SK-N-SH (cell line): ENCODE measurements at regions not wholly inside any gene's neighbourhood (a gene's known extent, or its start where the extent isn't known, plus 50 kb on each side); places are given as distances from the start of the nearest gene placed in this dataset.

Source experiments
- CTCF ChIA-PET: fragments of 300-600, 350-600 bp; formaldehyde crosslinking; extraction: SDS; loops from one replicate; lab custom pipeline; 2021; lab: Yijun Ruan, JAX
- POLR2A ChIA-PET: fragments of 350-600 bp; sonication (Branson Sonifier 250); formaldehyde crosslinking; extraction: SDS; loops from one replicate; lab custom pipeline; 2020; ENCODE audit warnings: antibody characterized with exemption, inconsistent platforms; lab: Yijun Ruan, JAX
- DNase-seq: peaks from one replicate; pipeline ENCODE4 v3.0.0; 2012
- H2AFZ ChIP-seq: fragments of 200-600 bp; sonication (generic); 2 replicates; pipeline ENCODE4 v1.8.1; 2016; ENCODE audit warnings: antibody characterized with exemption, mild to moderate bottlenecking, low read depth
- H3F3A ChIP-seq: fragments of 200-600 bp; sonication (generic); replicated peaks from 2 replicates; pipeline ENCODE3; 2016; ENCODE audit warnings: antibody characterized with exemption, mild to moderate bottlenecking; ENCODE audit not compliant: insufficient read depth
- H3K27ac ChIP-seq, 2 experiments: fragments of 200-500 bp in 1 of 2; fragments of 200-600 bp in 1 of 2; sonication (Bioruptor generic) in 1 of 2; sonication (generic), shearing (Covaris generic) in 1 of 2; 2 replicates each; pipeline versions ENCODE4 v1.5.1 to v1.6.1; 2014 to 2016; ENCODE audit warnings: low read depth in 2 of 2, inconsistent platforms in 1 of 2, low read length in 1 of 2, mild to moderate bottlenecking in 1 of 2, mixed read lengths in 1 of 2
- H3K27me3 ChIP-seq: fragments of 200-600 bp; sonication (generic), shearing (Covaris generic); 2 replicates; pipeline ENCODE4 v1.6.1; 2016; ENCODE audit warnings: mixed run types; ENCODE audit not compliant: insufficient read depth
- H3K36me3 ChIP-seq, 2 experiments: fragments of 200-500 bp in 1 of 2; fragments of 200-600 bp in 1 of 2; sonication (Bioruptor generic) in 1 of 2; sonication (generic) in 1 of 2; replicated peaks in 1 of 2; 2 replicates each; pipeline versions ENCODE3 to v1.5.1; 2014 to 2016; ENCODE audit warnings: low read length in 1 of 2, mild to moderate bottlenecking in 1 of 2; ENCODE audit not compliant: insufficient read depth in 2 of 2, control insufficient read depth in 1 of 2
- H3K4me1 ChIP-seq, 2 experiments: fragments of 200-500 bp in 1 of 2; fragments of 200-600 bp in 1 of 2; sonication (Bioruptor generic) in 1 of 2; sonication (generic), shearing (Covaris generic) in 1 of 2; 2 replicates each; pipeline versions ENCODE4 v1.5.1 to v1.6.1; 2014 to 2016; ENCODE audit warnings: low read depth in 1 of 2, low read length in 1 of 2, mixed run types in 1 of 2; ENCODE audit not compliant: insufficient read depth in 2 of 2, control insufficient read depth in 1 of 2
- H3K4me2 ChIP-seq: fragments of 200-600 bp; sonication (generic), shearing (Covaris generic); 2 replicates; pipeline ENCODE4 v1.6.1; 2017; ENCODE audit warnings: mixed run types
- H3K4me3 ChIP-seq, 2 experiments: fragments of 200-500 bp in 1 of 2; fragments of 200-600 bp in 1 of 2; sonication (Bioruptor generic) in 1 of 2; sonication (generic), shearing (Covaris generic) in 1 of 2; 2 replicates each; pipeline versions ENCODE4 v1.5.1 to v1.8.1; 2014 to 2016; ENCODE audit warnings: low read depth in 2 of 2, inconsistent platforms in 1 of 2, low read length in 1 of 2, mild to moderate bottlenecking in 1 of 2, mixed read lengths in 1 of 2, moderate library complexity in 1 of 2
- H3K79me2 ChIP-seq: fragments of 200-600 bp; sonication (generic); 2 replicates; pipeline ENCODE4 v1.8.1; 2017; ENCODE audit warnings: mild to moderate bottlenecking; ENCODE audit not compliant: insufficient read depth
- H3K9ac ChIP-seq: fragments of 200-600 bp; sonication (generic); 2 replicates; pipeline ENCODE4 v1.6.1; 2017; ENCODE audit warnings: mixed run types
- H3K9me2 ChIP-seq: fragments of 200-600 bp; sonication (generic); 2 replicates; pipeline ENCODE4 v1.6.1; 2017; ENCODE audit warnings: mixed run types
- H3K9me3 ChIP-seq: fragments of 200-600 bp; sonication (generic); 2 replicates; pipeline ENCODE4 v1.6.1; 2017; ENCODE audit warnings: mixed run types, mild to moderate bottlenecking, moderate library complexity
- H4K20me1 ChIP-seq: fragments of 200-600 bp; sonication (generic); 2 replicates; pipeline ENCODE4 v1.6.1; 2017; ENCODE audit warnings: mild to moderate bottlenecking, mixed run types; ENCODE audit not compliant: insufficient read depth
- CHD2 ChIP-seq: fragments of 150-350 bp; IDR thresholded peaks from 2 replicates; pipeline ENCODE4 v1.6.1; 2018; ENCODE audit warnings: low read length; ENCODE audit not compliant: partially characterized antibody
- CTCF ChIP-seq: fragments of 200-600 bp; sonication (generic); IDR thresholded peaks from 2 replicates; pipeline ENCODE4 v1.6.1; 2017; ENCODE audit warnings: antibody characterized with exemption, mild to moderate bottlenecking, moderate library complexity
- FOSL2 ChIP-seq: IDR thresholded peaks from 2 replicates; pipeline ENCODE4 v1.4.0; 2012; ENCODE audit warnings: low read depth, mild to moderate bottlenecking, moderate library complexity, borderline replicate concordance
- FOXJ3 ChIP-seq: sonication (generic); formaldehyde crosslinking; IDR thresholded peaks from 2 replicates; pipeline ENCODE4 v1.5.1; 2020; ENCODE audit warnings: mild to moderate bottlenecking, missing genetic modification reagents
- FOXM1 ChIP-seq: IDR thresholded peaks from 2 replicates; pipeline ENCODE4 v1.4.0; 2012; ENCODE audit warnings: low read depth, mild to moderate bottlenecking
- GATA2 ChIP-seq: sonication (generic); formaldehyde crosslinking; IDR thresholded peaks from 2 replicates; pipeline ENCODE4 v1.5.0; 2020; ENCODE audit warnings: mild to moderate bottlenecking, missing genetic modification reagents
- IRF3 ChIP-seq: fragments of 150-350 bp; IDR thresholded peaks from 2 replicates; pipeline ENCODE4 v1.6.1; 2016; ENCODE audit warnings: mild to moderate bottlenecking, low read depth, low read length
- JUND ChIP-seq: IDR thresholded peaks from 2 replicates; pipeline ENCODE4 v1.4.0; 2012
- MEF2A ChIP-seq: IDR thresholded peaks from 2 replicates; pipeline ENCODE4 v1.4.0; 2012; ENCODE audit warnings: low read depth, borderline replicate concordance
- MXI1 ChIP-seq: IDR thresholded peaks from 2 replicates; pipeline ENCODE4 v1.6.1; 2012; ENCODE audit warnings: mild to moderate bottlenecking, low read depth, low read length, improper control_type of control experiment
- NFIC ChIP-seq: IDR thresholded peaks from 2 replicates; pipeline ENCODE4 v1.4.0; 2012; ENCODE audit warnings: borderline replicate concordance
- NRF1 ChIP-seq: IDR thresholded peaks from 2 replicates; pipeline ENCODE4 v1.6.1; 2012; ENCODE audit warnings: low read depth, mild to moderate bottlenecking, low read length
- PBX3 ChIP-seq: IDR thresholded peaks from 2 replicates; pipeline ENCODE4; 2012
- RFX5 ChIP-seq: IDR thresholded peaks from 2 replicates; pipeline ENCODE4 v1.6.1; 2012; ENCODE audit warnings: mild to moderate bottlenecking, improper control_type of control experiment, low read length
- RXRA ChIP-seq: IDR thresholded peaks from 2 replicates; pipeline ENCODE4 v1.4.0; 2012; ENCODE audit warnings: low read depth, mild to moderate bottlenecking, borderline replicate concordance
- SIN3A ChIP-seq: IDR thresholded peaks from 2 replicates; pipeline ENCODE4 v1.6.1; 2012; ENCODE audit warnings: low read depth, mild to moderate bottlenecking, low read length, moderate library complexity, borderline replicate concordance
- TAF1 ChIP-seq: IDR thresholded peaks from 2 replicates; pipeline ENCODE4 v1.6.1; 2012; ENCODE audit warnings: low read depth, mild to moderate bottlenecking, low read length, moderate library complexity, borderline replicate concordance
- TCF12 ChIP-seq: IDR thresholded peaks from 2 replicates; pipeline ENCODE4 v1.4.0; 2012
- USF1 ChIP-seq: IDR thresholded peaks from 2 replicates; pipeline ENCODE4 v1.4.0; 2012; ENCODE audit warnings: low read depth, borderline replicate concordance
- USF2 ChIP-seq: fragments of 150-350 bp; IDR thresholded peaks from 2 replicates; pipeline ENCODE4 v1.6.1; 2017; ENCODE audit warnings: antibody characterized with exemption, low read length, low read depth, borderline replicate concordance
- WGBS: methylation state at CpG from one replicate; pipeline ENCODE4 v1.1.6; 2017; ENCODE audit warnings: low lambda C conversion rate; 5-methylcytosine and 5-hydroxymethylcytosine counted together

- H3K9me2 ChIP-seq, result no peaks in the 10 kb centered on the region
- POLR2A ChIA-PET, result no interaction called here
- H2AFZ ChIP-seq, result no peak overlapping the region
- no peaks in the 10 kb centered on the region for H3K36me3 ChIP-seq
- no peaks in the 10 kb centered on the region for H3K79me2 ChIP-seq
- 85% methylated on average over 10 of the region's 10 CpGs for WGBS
- no peak overlapping the region for H3K4me3 ChIP-seq
- no peaks in the 10 kb centered on the region for H3K27me3 ChIP-seq
- no peak overlapping the region for H3K27ac ChIP-seq
- no peak for DNase-seq
- no peak overlapping the region for H3K4me2 ChIP-seq
- H3K4me1 ChIP-seq, result no peaks in the 10 kb centered on the region
- H3K9me3 ChIP-seq, result no peaks in the 10 kb centered on the region
- H3K9ac ChIP-seq, result no peak overlapping the region
- H4K20me1 ChIP-seq, result no peaks in the 10 kb centered on the region
- CTCF ChIA-PET, result no interaction called here
- no peak for TF ChIP-seq NRF1
- TF ChIP-seq TCF12, result no peak
- no peak for TF ChIP-seq NFIC
- no peak for TF ChIP-seq CTCF
- TF ChIP-seq FOXJ3 (CRISPR knock-in tag), result no peak
- no peak for TF ChIP-seq MXI1
- no peak for TF ChIP-seq RFX5
- TF ChIP-seq TAF1, result no peak
- TF ChIP-seq FOSL2, result no peak
- TF ChIP-seq IRF3, result no peak
- no peak for TF ChIP-seq RXRA
- TF ChIP-seq GATA2 (CRISPR knock-in tag), result no peak
- no peak for TF ChIP-seq MEF2A
- TF ChIP-seq CHD2, result no peak
- TF ChIP-seq USF2, result no peak
- TF ChIP-seq FOXM1, result no peak
- TF ChIP-seq USF1, result no peak
- no peak for TF ChIP-seq PBX3
- no peak for TF ChIP-seq JUND
- TF ChIP-seq SIN3A, result no peak
- H3F3A ChIP-seq, result no peaks in the 10 kb centered on the region
Measured at GRCh38 chr6:134605034-134605433, 287.1 kb upstream of the SGK1 start.
